NB4 (cell line): ENCODE measurements at regions not wholly inside any gene's neighbourhood (a gene's known extent, or its start where the extent isn't known, plus 50 kb on each side); places are given as distances from the start of the nearest gene placed in this dataset.

ENCODE experiments used
- DNase-seq: peaks from one replicate; pipeline ENCODE4 v3.0.0; 2010; ENCODE audit warnings: low read depth
- H3K4me3 ChIP-seq: one replicate; pipeline ENCODE4 v1.5.1; 2011; ENCODE audit warnings: mild to moderate bottlenecking, low read depth, low read length, moderate library complexity
- CTCF ChIP-seq: IDR thresholded peaks from one replicate; pipeline ENCODE4 v1.5.1; 2012; ENCODE audit warnings: low read depth, low read length
- MAX ChIP-seq: IDR thresholded peaks from 2 replicates; pipeline ENCODE4 v1.6.1; 2011; ENCODE audit warnings: low read depth, low read length
- MYC ChIP-seq: IDR thresholded peaks from 2 replicates; pipeline ENCODE4 v1.6.1; 2011; ENCODE audit warnings: low read depth, low read length
- POLR2A ChIP-seq: IDR thresholded peaks from 2 replicates; pipeline ENCODE4 v1.6.1; 2011; ENCODE audit warnings: mild to moderate bottlenecking; ENCODE audit not compliant: insufficient read length; ENCODE audit errors: extremely low read depth

- H3K4me3 ChIP-seq, result no peak overlapping the region
- DNase-seq, result no peak
- TF ChIP-seq MAX (no peak), POLR2A (no peak), MYC (no peak), CTCF (no peak)
Observed at GRCh38 chr4:104615496-104615895, 120.8 kb upstream of the CXXC4 start.

GRCh38 chr4:104615926-104616325, 121.2 kb upstream of the CXXC4 start:
- no peak for DNase-seq
- no peak for TF ChIP-seq MYC
- TF ChIP-seq POLR2A, result no peak
- TF ChIP-seq MAX, result no peak
- TF ChIP-seq CTCF, result no peak
- no peak overlapping the region for H3K4me3 ChIP-seq

GRCh38 chr4:104616401-104616820, 121.7 kb upstream of the CXXC4 start:
- no peak for TF ChIP-seq MAX
- TF ChIP-seq MYC, result no peak
- no peak for TF ChIP-seq CTCF
- TF ChIP-seq POLR2A, result no peak
- H3K4me3 ChIP-seq, result no peak overlapping the region
- DNase-seq, result no peak

GRCh38 chr4:104625706-104626105, 131.0 kb upstream of the CXXC4 start:
- TF ChIP-seq MAX, result no peak
- TF ChIP-seq MYC, result no peak
- no peak for TF ChIP-seq CTCF
- TF ChIP-seq POLR2A, result no peak
- no peak for DNase-seq
- H3K4me3 ChIP-seq, result no peak overlapping the region

- DNase-seq, result no peak
- TF ChIP-seq POLR2A (no peak), CTCF (no peak), MYC (no peak), MAX (no peak)
- H3K4me3 ChIP-seq, result no peak overlapping the region
Observed at GRCh38 chr4:104629601-104630000, 134.9 kb upstream of the CXXC4 start.

- TF ChIP-seq POLR2A, result no peak
- TF ChIP-seq MYC, result no peak
- TF ChIP-seq CTCF, result no peak
- TF ChIP-seq MAX, result no peak
- DNase-seq, result no peak
- H3K4me3 ChIP-seq, result no peak overlapping the region
Observed at GRCh38 chr4:104630272-104630671, 135.6 kb upstream of the CXXC4 start.
